GM12864 (cell line): ENCODE measurements at regions not wholly inside any gene's neighbourhood (a gene's known extent, or its start where the extent isn't known, plus 50 kb on each side); places are given as distances from the start of the nearest gene placed in this dataset.

Experiments used
- DNase-seq: peaks from one replicate; pipeline ENCODE4 v3.0.0-alpha.2; 2011; ENCODE audit warnings: low read depth
- H3K4me3 ChIP-seq: 2 replicates; pipeline ENCODE4 v1.5.1; 2011; ENCODE audit warnings: mild to moderate bottlenecking, low read depth, low read length, control low read depth
- TF ChIP-seq, protein P1 (sequence below): IDR thresholded peaks from 2 replicates; pipeline ENCODE4 v1.5.1; 2011; ENCODE audit warnings: low read depth, mild to moderate bottlenecking, moderate library complexity, low read length, control low read depth, inconsistent platforms; ENCODE audit errors: missing control alignments

DNA sequence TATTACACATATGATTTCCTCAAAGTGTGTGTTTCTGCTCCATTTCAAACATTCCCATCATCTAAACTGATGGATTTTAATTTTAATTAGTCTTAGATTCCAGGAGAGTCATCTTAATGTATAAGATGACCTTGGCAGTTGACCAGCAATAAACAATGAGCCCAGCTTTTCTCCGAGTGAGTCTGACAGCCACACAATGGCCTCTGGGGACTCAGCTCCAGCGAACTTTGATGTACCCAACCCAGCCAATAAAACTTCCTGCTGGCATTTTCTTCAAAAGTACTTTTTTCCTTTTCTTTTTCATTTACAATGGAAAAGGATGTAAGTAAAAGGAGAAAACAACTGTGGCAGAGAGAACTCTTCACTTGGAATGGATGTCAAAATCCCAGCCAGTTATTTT is 139.1 kb upstream of the CTBP2 start:
- no peak overlapping the region for H3K4me3 ChIP-seq
- TF ChIP-seq, protein P1, sequence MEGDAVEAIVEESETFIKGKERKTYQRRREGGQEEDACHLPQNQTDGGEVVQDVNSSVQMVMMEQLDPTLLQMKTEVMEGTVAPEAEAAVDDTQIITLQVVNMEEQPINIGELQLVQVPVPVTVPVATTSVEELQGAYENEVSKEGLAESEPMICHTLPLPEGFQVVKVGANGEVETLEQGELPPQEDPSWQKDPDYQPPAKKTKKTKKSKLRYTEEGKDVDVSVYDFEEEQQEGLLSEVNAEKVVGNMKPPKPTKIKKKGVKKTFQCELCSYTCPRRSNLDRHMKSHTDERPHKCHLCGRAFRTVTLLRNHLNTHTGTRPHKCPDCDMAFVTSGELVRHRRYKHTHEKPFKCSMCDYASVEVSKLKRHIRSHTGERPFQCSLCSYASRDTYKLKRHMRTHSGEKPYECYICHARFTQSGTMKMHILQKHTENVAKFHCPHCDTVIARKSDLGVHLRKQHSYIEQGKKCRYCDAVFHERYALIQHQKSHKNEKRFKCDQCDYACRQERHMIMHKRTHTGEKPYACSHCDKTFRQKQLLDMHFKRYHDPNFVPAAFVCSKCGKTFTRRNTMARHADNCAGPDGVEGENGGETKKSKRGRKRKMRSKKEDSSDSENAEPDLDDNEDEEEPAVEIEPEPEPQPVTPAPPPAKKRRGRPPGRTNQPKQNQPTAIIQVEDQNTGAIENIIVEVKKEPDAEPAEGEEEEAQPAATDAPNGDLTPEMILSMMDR: no peak
- no peak for DNase-seq

DNA sequence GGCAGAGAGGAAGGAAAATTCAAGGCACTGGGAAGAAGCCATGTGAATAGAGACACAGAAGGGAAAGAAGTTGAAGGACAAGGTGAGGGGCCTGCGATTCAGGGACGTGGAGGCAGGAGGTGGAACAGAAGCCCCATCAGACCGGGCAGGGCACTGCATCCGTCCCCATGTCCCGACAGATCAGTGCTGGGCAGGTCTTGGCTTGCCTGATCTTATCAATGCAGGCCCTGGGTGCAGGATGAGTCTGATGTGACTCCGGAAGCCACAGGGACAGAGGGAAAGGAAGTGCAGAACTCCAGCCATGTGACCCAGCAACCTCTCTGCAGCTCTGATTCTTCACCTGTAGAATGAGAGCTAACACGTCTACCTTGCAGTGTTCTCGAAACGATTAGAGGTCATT is 136.2 kb upstream of the CTBP2 start:
- no peak overlapping the region for H3K4me3 ChIP-seq
- TF ChIP-seq, protein P1: no peak
- no peak for DNase-seq

DNA sequence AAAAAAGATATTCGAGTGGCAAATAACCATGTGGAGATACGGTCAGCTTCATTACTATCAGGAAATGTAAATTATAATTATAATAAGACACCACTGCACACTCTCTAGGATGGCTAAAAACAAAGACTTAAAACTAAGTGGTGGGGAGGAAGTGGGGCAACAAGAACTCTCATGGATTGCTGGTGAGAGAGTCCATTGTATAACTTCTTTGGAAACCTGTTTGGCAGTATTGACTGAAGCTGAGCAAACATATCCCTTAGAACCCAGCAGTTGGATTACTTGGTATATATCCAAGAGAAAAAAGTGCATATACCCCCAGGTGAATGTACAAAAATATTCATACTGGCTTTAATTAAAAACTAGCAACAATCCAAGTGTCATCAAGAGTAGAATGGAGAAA is 133.7 kb upstream of the CTBP2 start:
- DNase-seq: no peak
- TF ChIP-seq, protein P1: no peak

DNA sequence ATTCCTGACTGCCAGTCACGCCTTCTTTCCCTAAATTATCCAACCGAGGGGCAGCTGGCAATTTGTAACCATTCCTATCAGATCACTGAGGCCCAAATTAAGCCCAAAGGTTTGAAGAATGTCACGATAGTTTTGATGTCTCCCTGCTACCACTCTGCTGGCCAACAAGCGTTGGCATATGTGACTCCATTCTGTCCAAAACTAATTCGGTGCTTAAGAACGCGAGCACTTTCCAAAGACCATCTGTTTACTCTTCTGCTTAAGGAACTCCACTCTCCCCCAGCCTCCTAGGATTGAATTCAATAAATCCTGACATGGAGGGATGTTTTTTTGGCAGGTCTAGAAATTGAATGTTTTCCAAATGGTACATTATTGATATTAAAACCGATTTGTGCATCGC is 131.5 kb upstream of the CTBP2 start:
- DNase-seq: no peak
- H3K4me3 ChIP-seq: no peak overlapping the region
- TF ChIP-seq, protein P1: no peak

More for the DNA sequence above, 133.7 kb upstream of the CTBP2 start:
- no peak overlapping the region for H3K4me3 ChIP-seq

DNA sequence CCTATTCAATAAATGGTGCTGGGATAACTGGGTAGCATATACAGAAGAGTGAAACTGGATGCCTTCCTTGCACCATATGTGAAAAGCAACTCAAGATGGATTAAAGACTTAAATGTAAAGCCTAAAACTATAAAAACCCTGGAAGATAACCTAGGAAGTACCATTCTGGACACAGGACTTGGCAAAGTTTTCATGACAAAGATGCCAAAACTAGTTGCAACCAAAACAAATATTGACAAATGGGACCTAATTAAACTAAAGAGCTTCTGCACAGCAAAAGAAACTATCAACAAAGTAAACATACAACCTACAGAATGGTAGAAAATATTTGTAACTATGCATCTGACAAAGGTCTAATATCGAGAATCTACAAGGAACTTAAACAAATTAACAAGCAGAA is 129.1 kb upstream of the CTBP2 start:
- TF ChIP-seq, protein P1: no peak
- H3K4me3 ChIP-seq: no peak overlapping the region
- no peak for DNase-seq

DNA sequence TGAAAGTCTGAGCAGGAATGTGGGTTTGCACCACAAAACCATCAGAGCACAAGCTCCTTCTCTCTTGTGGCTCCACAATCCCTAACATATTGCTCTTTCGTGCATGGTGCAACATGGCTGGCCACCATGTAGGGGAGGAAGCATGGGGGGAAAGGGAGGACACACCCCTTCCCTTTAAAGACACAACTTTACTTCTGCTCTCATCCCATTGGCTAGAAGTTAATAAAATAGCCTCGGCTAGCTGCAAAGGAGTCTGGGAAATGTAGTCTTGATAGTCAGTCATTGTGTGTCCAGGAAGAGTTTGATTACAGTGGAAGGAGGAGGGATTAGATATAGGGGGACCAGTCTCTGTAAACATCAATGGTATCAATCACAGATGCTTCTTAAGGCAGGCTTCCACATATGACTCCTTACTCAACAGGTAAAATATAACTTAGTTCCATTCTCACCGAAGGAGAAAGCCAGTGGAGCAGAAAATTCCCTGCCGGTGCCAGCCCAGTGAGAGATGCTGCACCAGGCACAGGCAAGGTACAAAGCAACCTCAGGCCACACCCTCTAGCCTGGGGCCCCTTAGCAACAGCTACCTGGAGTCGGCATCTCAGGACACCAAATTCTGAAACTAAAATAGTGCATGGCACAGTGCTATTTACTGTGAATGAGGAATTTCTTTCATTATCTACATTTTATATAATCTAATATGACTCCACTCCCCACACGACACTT is 124.7 kb upstream of the CTBP2 start:
- TF ChIP-seq, protein P1: no peak
- no peak for DNase-seq
- H3K4me3 ChIP-seq: no peak overlapping the region
